ENCODE measurements at regions not wholly inside any gene's neighbourhood (a gene's known extent, or its start where the extent isn't known, plus 50 kb on each side); places are given as distances from the start of the nearest gene placed in this dataset.

DNA sequence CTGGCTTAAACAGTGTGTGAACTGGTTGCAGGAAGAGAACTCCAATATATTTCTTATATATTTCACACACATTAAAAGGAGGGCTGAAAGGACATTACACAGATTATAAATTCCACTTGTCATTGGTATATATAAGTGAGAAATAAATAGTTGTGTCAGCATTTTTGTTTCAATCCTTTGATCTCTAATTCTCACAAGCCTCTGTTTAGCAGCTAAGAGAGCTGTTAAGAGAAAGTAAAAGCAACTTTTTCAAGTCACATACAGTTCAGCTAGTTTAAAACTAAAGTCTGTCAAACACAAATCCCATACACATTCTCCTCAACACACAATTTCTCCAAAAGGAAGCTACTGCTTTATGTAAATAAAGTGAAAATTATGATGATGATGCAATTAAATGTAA is 70.5 kb upstream of the CCDC39 start:
- Histone ChIP-seq H3K79me2 (ENCODE audit: control insufficient read depth, low read length) (no peaks in the 10 kb centered on the region), H3K4me2 (ENCODE audit: low read length) (no peak overlapping the region), H3K27me3 (ENCODE audit: control insufficient read depth, low read length) (no peaks in the 10 kb centered on the region), H3K36me3 (ENCODE audit: control insufficient read depth, low read length) (no peaks in the 10 kb centered on the region), H3K4me1 (ENCODE audit: control insufficient read depth, low read length) (no peaks in the 10 kb centered on the region), H3K4me3 (ENCODE audit: low read length) (no peak overlapping the region), H3F3A (ENCODE audit: control insufficient read depth, insufficient read depth) (no peaks in the 10 kb centered on the region), H3K27ac (ENCODE audit: low read depth, low read length) (no peak overlapping the region), H4K20me1 (ENCODE audit: control insufficient read depth, insufficient read depth, low read depth, low read length) (no peaks in the 10 kb centered on the region), H3K9me3 (ENCODE audit: control insufficient read depth, insufficient read depth, low read length) (no peaks in the 10 kb centered on the region), H3K9me2 (replicated peaks; ENCODE audit: control insufficient read depth, low read length) (no peaks in the 10 kb centered on the region)
- TF ChIP-seq, protein P1, sequence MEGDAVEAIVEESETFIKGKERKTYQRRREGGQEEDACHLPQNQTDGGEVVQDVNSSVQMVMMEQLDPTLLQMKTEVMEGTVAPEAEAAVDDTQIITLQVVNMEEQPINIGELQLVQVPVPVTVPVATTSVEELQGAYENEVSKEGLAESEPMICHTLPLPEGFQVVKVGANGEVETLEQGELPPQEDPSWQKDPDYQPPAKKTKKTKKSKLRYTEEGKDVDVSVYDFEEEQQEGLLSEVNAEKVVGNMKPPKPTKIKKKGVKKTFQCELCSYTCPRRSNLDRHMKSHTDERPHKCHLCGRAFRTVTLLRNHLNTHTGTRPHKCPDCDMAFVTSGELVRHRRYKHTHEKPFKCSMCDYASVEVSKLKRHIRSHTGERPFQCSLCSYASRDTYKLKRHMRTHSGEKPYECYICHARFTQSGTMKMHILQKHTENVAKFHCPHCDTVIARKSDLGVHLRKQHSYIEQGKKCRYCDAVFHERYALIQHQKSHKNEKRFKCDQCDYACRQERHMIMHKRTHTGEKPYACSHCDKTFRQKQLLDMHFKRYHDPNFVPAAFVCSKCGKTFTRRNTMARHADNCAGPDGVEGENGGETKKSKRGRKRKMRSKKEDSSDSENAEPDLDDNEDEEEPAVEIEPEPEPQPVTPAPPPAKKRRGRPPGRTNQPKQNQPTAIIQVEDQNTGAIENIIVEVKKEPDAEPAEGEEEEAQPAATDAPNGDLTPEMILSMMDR (IDR thresholded peaks at IDR 0.05; ENCODE audit: low read depth, low read length, poor library complexity, severe bottlenecking): no peak
- no peak for TF ChIP-seq EZH2phosphoT487 (IDR thresholded peaks at IDR 0.05; ENCODE audit: borderline replicate concordance, low read length)

DNA sequence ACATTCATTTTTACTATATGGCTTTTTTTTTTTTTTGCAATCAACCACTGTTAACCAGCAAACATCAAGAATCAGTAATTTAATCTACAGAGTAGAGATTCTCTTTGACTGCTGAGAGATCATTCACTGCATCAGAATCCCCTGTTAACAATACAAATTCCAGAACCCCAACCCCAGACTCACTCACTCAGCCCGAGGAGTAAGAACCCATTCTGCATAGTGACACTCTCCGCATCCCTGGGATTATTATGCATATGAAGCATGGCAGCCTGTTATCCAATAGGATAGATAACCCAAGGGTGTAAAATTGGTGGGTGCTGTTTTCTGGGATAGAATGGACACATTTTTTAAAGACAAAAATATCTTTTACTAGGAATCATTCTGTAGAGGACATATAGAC is 76.3 kb upstream of the CCDC39 start:
- TF ChIP-seq, protein P1 (IDR thresholded peaks at IDR 0.05; ENCODE audit: low read depth, low read length, poor library complexity, severe bottlenecking): no peak
- TF ChIP-seq EZH2phosphoT487 (IDR thresholded peaks at IDR 0.05; ENCODE audit: borderline replicate concordance, low read length): no peak
- no peaks in the 10 kb centered on the region for H3K27me3 ChIP-seq (ENCODE audit: control insufficient read depth, low read length)
- H3F3A ChIP-seq (ENCODE audit: control insufficient read depth, insufficient read depth): no peaks in the 10 kb centered on the region
- H4K20me1 ChIP-seq (ENCODE audit: control insufficient read depth, insufficient read depth, low read depth, low read length): no peaks in the 10 kb centered on the region
- H3K79me2 ChIP-seq (ENCODE audit: control insufficient read depth, low read length): no peaks in the 10 kb centered on the region
- H3K9me3 ChIP-seq (ENCODE audit: control insufficient read depth, insufficient read depth, low read length): no peaks in the 10 kb centered on the region
- no peak overlapping the region for H3K27ac ChIP-seq (ENCODE audit: low read depth, low read length)
- H3K9me2 ChIP-seq (replicated peaks; ENCODE audit: control insufficient read depth, low read length): no peaks in the 10 kb centered on the region
- H3K4me3 ChIP-seq (ENCODE audit: low read length): no peak overlapping the region
- no peaks in the 10 kb centered on the region for H3K36me3 ChIP-seq (ENCODE audit: control insufficient read depth, low read length)
- no peaks in the 10 kb centered on the region for H3K4me1 ChIP-seq (ENCODE audit: control insufficient read depth, low read length)
- H3K4me2 ChIP-seq (ENCODE audit: low read length): no peak overlapping the region

DNA sequence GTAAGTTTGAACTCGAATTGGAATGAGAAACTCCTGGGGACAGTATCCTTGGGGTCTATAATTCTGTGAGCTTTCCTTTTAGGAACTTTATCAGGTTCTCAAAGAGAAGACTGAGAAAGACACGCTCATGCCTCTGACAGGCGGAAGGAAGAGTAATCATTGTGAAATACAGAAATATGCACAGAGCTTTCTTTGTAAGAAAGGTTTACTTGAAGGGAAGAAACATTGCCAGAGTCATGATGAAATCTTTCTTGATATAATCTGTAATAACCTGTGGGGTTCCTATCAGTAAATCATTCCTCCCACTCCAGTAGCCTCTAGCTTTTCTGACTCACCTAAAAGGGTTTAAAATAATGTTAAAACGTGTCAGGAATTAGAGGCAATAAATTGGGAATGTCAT is 83.6 kb upstream of the CCDC39 start:
- H3K36me3 ChIP-seq (ENCODE audit: control insufficient read depth, low read length): no peaks in the 10 kb centered on the region
- TF ChIP-seq, protein P1 (IDR thresholded peaks at IDR 0.05; ENCODE audit: low read depth, low read length, poor library complexity, severe bottlenecking): no peak
- TF ChIP-seq EZH2phosphoT487 (IDR thresholded peaks at IDR 0.05; ENCODE audit: borderline replicate concordance, low read length): no peak
- no peaks in the 10 kb centered on the region for H3K79me2 ChIP-seq (ENCODE audit: control insufficient read depth, low read length)
- H3K27ac ChIP-seq (ENCODE audit: low read depth, low read length): no peak overlapping the region
- H3F3A ChIP-seq (ENCODE audit: control insufficient read depth, insufficient read depth): no peaks in the 10 kb centered on the region
- H3K27me3 ChIP-seq (ENCODE audit: control insufficient read depth, low read length): no peaks in the 10 kb centered on the region
- H3K9me2 ChIP-seq (replicated peaks; ENCODE audit: control insufficient read depth, low read length): no peaks in the 10 kb centered on the region
- H4K20me1 ChIP-seq (ENCODE audit: control insufficient read depth, insufficient read depth, low read depth, low read length): no peaks in the 10 kb centered on the region
- no peaks in the 10 kb centered on the region for H3K4me1 ChIP-seq (ENCODE audit: control insufficient read depth, low read length)
- no peaks in the 10 kb centered on the region for H3K9me3 ChIP-seq (ENCODE audit: control insufficient read depth, insufficient read depth, low read length)
- no peak overlapping the region for H3K4me3 ChIP-seq (ENCODE audit: low read length)
- H3K4me2 ChIP-seq (ENCODE audit: low read length): no peak overlapping the region

DNA sequence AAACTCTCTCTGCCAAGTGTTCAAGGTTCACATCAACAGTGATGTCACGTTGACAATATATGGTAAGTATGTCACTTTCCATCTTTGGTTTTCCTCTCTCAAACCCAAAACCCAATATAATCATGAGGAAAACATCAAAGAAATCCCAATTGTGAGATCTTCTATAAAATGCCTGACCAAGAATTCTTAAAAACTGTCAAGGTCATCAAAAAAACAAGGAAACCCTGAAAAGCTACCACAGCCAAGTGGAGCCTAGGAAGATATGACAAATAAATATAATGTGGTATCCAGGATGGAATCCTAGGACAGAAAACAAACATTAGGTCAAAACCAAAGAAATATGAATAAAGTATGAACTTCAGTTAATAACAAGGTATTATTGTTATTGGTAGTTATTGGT is 85.2 kb upstream of the CCDC39 start:
- no peak overlapping the region for H3K27ac ChIP-seq (ENCODE audit: low read depth, low read length)
- H3K9me3 ChIP-seq (ENCODE audit: control insufficient read depth, insufficient read depth, low read length): no peaks in the 10 kb centered on the region
- no peaks in the 10 kb centered on the region for H3K79me2 ChIP-seq (ENCODE audit: control insufficient read depth, low read length)

More for the DNA sequence above, 85.2 kb upstream of the CCDC39 start:
- H3K4me2 ChIP-seq (ENCODE audit: low read length): no peak overlapping the region
- no peaks in the 10 kb centered on the region for H3K9me2 ChIP-seq (replicated peaks; ENCODE audit: control insufficient read depth, low read length)
- H3K27me3 ChIP-seq (ENCODE audit: control insufficient read depth, low read length): no peaks in the 10 kb centered on the region
- H3F3A ChIP-seq (ENCODE audit: control insufficient read depth, insufficient read depth): no peaks in the 10 kb centered on the region
- no peaks in the 10 kb centered on the region for H4K20me1 ChIP-seq (ENCODE audit: control insufficient read depth, insufficient read depth, low read depth, low read length)
- H3K36me3 ChIP-seq (ENCODE audit: control insufficient read depth, low read length): no peaks in the 10 kb centered on the region
- TF ChIP-seq, protein P1 (IDR thresholded peaks at IDR 0.05; ENCODE audit: low read depth, low read length, poor library complexity, severe bottlenecking): no peak
- TF ChIP-seq EZH2phosphoT487 (IDR thresholded peaks at IDR 0.05; ENCODE audit: borderline replicate concordance, low read length): no peak
- H3K4me3 ChIP-seq (ENCODE audit: low read length): no peak overlapping the region
- H3K4me1 ChIP-seq (ENCODE audit: control insufficient read depth, low read length): no peaks in the 10 kb centered on the region
